ENCODE measurements at regions not wholly inside any gene's neighbourhood (a gene's known extent, or its start where the extent isn't known, plus 50 kb on each side); places are given as distances from the start of the nearest gene placed in this dataset.

DNA sequence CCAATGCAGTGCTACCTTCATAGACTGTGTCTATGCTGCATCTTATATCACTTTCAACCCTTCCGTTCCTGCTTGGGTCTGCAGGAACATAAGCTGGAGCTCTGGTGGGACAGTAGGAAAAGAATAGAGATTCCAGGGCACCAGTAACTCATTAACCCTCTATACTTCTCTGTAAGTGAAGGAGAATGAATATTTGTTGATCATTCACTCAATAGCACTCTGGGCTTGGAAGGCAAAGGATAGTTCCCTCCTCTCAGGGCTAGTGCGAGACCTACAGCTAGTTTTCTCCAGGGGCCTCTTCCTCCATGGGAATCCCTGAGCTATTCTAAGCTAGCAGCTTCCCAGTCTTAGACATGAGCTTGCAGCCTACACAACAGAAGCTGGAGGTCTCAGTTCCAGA, 84.7 kb downstream of the BMP4 start:
- TF ChIP-seq, protein P1, sequence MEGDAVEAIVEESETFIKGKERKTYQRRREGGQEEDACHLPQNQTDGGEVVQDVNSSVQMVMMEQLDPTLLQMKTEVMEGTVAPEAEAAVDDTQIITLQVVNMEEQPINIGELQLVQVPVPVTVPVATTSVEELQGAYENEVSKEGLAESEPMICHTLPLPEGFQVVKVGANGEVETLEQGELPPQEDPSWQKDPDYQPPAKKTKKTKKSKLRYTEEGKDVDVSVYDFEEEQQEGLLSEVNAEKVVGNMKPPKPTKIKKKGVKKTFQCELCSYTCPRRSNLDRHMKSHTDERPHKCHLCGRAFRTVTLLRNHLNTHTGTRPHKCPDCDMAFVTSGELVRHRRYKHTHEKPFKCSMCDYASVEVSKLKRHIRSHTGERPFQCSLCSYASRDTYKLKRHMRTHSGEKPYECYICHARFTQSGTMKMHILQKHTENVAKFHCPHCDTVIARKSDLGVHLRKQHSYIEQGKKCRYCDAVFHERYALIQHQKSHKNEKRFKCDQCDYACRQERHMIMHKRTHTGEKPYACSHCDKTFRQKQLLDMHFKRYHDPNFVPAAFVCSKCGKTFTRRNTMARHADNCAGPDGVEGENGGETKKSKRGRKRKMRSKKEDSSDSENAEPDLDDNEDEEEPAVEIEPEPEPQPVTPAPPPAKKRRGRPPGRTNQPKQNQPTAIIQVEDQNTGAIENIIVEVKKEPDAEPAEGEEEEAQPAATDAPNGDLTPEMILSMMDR (optimal IDR thresholded peaks at IDR 0.05 in 1 of 3, IDR thresholded peaks at IDR 0.05 in 1 of 3, conservative IDR thresholded peaks at IDR 0.05 in 1 of 3; ENCODE audit: extremely low read depth in 1 of 3, insufficient read depth in 2 of 3, low read length in 3 of 3), result no peak
- TF ChIP-seq EZH2 (IDR thresholded peaks at IDR 0.05; ENCODE audit: low read length), result no peak

Data from keratinocyte (primary cell).